LNCaP clone FGC (cell line): ENCODE measurements at regions not wholly inside any gene's neighbourhood (a gene's known extent, or its start where the extent isn't known, plus 50 kb on each side); places are given as distances from the start of the nearest gene placed in this dataset.
A peak's percentile ranks its signal among the peaks of the same experiment; 100 is the strongest.

Experiments
- DNase-seq: peaks from one replicate; pipeline ENCODE4 v3.0.0-alpha.2; 2011; ENCODE audit warnings: low read depth
- H3K4me3 ChIP-seq: 2 replicates; pipeline ENCODE4 v1.5.1; 2011; ENCODE audit warnings: mild to moderate bottlenecking, low read depth, low read length, control low read depth
- CTCF ChIP-seq: IDR thresholded peaks from 2 replicates; pipeline ENCODE4 v1.5.1; 2012; ENCODE audit warnings: mild to moderate bottlenecking; ENCODE audit not compliant: control insufficient read depth, insufficient read depth; ENCODE audit errors: extremely low read depth

- DNase-seq: no peak
- H3K4me3 ChIP-seq: no peak overlapping the region
- no peak for TF ChIP-seq CTCF
Observed at GRCh38 chr7:84624527-84624926, 429.9 kb upstream of the SEMA3A start.

GRCh38 chr7:84617265-84618030 lies 422.9 kb upstream of the SEMA3A start:
- TF ChIP-seq CTCF: no peak
- H3K4me3 ChIP-seq: no peak overlapping the region
- DNase-seq: no peak

GRCh38 chr7:84614821-84615501 lies 420.4 kb upstream of the SEMA3A start:
- DNase-seq: no peak
- TF ChIP-seq CTCF: peak; percentile 18; the same call in 1 of the 2 replicates
- no peak overlapping the region for H3K4me3 ChIP-seq

GRCh38 chr7:84612981-84613681 lies 418.5 kb upstream of the SEMA3A start:
- TF ChIP-seq CTCF: no peak
- no peak for DNase-seq
- H3K4me3 ChIP-seq: no peak overlapping the region

GRCh38 chr7:84611391-84611790 lies 416.8 kb upstream of the SEMA3A start:
- no peak overlapping the region for H3K4me3 ChIP-seq
- DNase-seq: peak; percentile 66
- no peak for TF ChIP-seq CTCF

GRCh38 chr7:84610390-84610789 lies 415.8 kb upstream of the SEMA3A start:
- no peak for TF ChIP-seq CTCF
- no peak for DNase-seq
- no peak overlapping the region for H3K4me3 ChIP-seq
